ENCODE measurements at regions not wholly inside any gene's neighbourhood (a gene's known extent, or its start where the extent isn't known, plus 50 kb on each side); places are given as distances from the start of the nearest gene placed in this dataset.

DNA sequence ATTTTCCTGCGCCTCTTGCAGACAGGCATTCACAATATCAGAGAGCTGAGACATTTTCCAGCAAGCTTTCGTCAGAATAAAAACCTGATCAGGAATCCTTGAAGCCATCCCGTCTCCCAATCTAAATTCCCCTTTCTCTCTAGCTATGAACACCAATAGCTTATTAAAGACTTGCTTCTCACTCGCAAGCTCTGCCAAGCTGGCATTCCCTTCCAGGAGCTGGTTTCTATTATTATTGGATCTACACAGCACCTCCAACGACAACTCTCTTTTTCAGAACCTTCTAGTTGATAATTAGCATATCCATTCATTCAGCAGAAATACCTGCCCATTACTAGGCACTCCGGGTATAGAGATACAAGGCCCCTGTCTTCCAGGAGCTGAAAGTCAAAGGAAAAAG lies 350.3 kb downstream of the MTX2 start:
- TF ChIP-seq SNAI2 (CRISPR knock-in tag; IDR thresholded peaks at IDR 0.05) = no peak
- no peak for TF ChIP-seq ZNF70 (CRISPR knock-in tag; IDR thresholded peaks at IDR 0.05)
- no peak for TF ChIP-seq ARNTL (CRISPR knock-in tag; IDR thresholded peaks at IDR 0.05; ENCODE audit: borderline replicate concordance, low read depth)
- TF ChIP-seq, protein P1, sequence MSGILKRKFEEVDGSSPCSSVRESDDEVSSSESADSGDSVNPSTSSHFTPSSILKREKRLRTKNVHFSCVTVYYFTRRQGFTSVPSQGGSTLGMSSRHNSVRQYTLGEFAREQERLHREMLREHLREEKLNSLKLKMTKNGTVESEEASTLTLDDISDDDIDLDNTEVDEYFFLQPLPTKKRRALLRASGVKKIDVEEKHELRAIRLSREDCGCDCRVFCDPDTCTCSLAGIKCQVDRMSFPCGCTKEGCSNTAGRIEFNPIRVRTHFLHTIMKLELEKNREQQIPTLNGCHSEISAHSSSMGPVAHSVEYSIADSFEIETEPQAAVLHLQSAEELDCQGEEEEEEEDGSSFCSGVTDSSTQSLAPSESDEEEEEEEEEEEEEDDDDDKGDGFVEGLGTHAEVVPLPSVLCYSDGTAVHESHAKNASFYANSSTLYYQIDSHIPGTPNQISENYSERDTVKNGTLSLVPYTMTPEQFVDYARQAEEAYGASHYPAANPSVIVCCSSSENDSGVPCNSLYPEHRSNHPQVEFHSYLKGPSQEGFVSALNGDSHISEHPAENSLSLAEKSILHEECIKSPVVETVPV (CRISPR knock-in tag; IDR thresholded peaks at IDR 0.05) = no peak
- TF ChIP-seq ZFP30 (CRISPR knock-in tag; IDR thresholded peaks at IDR 0.05) = no peak
- TF ChIP-seq, protein P2, sequence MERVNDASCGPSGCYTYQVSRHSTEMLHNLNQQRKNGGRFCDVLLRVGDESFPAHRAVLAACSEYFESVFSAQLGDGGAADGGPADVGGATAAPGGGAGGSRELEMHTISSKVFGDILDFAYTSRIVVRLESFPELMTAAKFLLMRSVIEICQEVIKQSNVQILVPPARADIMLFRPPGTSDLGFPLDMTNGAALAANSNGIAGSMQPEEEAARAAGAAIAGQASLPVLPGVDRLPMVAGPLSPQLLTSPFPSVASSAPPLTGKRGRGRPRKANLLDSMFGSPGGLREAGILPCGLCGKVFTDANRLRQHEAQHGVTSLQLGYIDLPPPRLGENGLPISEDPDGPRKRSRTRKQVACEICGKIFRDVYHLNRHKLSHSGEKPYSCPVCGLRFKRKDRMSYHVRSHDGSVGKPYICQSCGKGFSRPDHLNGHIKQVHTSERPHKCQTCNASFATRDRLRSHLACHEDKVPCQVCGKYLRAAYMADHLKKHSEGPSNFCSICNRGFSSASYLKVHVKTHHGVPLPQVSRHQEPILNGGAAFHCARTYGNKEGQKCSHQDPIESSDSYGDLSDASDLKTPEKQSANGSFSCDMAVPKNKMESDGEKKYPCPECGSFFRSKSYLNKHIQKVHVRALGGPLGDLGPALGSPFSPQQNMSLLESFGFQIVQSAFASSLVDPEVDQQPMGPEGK (CRISPR knock-in tag; IDR thresholded peaks at IDR 0.05; ENCODE audit: borderline replicate concordance) = no peak
- TF ChIP-seq TOX (CRISPR knock-in tag; IDR thresholded peaks at IDR 0.05; ENCODE audit: borderline replicate concordance) = no peak
- TF ChIP-seq, protein P3, sequence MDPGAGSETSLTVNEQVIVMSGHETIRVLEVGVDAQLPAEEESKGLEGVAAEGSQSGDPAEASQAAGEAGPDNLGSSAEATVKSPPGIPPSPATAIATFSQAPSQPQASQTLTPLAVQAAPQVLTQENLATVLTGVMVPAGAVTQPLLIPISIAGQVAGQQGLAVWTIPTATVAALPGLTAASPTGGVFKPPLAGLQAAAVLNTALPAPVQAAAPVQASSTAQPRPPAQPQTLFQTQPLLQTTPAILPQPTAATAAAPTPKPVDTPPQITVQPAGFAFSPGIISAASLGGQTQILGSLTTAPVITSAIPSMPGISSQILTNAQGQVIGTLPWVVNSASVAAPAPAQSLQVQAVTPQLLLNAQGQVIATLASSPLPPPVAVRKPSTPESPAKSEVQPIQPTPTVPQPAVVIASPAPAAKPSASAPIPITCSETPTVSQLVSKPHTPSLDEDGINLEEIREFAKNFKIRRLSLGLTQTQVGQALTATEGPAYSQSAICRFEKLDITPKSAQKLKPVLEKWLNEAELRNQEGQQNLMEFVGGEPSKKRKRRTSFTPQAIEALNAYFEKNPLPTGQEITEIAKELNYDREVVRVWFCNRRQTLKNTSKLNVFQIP (CRISPR knock-in tag; IDR thresholded peaks at IDR 0.05; ENCODE audit: borderline replicate concordance, low read depth) = no peak
- no peak for TF ChIP-seq PPARA (CRISPR knock-in tag; IDR thresholded peaks at IDR 0.05; ENCODE audit: borderline replicate concordance)
- TF ChIP-seq ZC3H10 (CRISPR knock-in tag; IDR thresholded peaks at IDR 0.05) = no peak
- no peak for TF ChIP-seq ISL1 (CRISPR knock-in tag; IDR thresholded peaks at IDR 0.05)
- no peak for TF ChIP-seq RARB (CRISPR knock-in tag; IDR thresholded peaks at IDR 0.05)
- TF ChIP-seq ZFP3 (CRISPR knock-in tag; IDR thresholded peaks at IDR 0.05) = no peak
- TF ChIP-seq, protein P4, sequence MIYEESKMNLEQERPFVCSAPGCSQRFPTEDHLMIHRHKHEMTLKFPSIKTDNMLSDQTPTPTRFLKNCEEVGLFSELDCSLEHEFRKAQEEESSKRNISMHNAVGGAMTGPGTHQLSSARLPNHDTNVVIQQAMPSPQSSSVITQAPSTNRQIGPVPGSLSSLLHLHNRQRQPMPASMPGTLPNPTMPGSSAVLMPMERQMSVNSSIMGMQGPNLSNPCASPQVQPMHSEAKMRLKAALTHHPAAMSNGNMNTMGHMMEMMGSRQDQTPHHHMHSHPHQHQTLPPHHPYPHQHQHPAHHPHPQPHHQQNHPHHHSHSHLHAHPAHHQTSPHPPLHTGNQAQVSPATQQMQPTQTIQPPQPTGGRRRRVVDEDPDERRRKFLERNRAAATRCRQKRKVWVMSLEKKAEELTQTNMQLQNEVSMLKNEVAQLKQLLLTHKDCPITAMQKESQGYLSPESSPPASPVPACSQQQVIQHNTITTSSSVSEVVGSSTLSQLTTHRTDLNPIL (CRISPR knock-in tag; IDR thresholded peaks at IDR 0.05; ENCODE audit: low read depth) = no peak
- TF ChIP-seq CSDC2 (CRISPR knock-in tag; IDR thresholded peaks at IDR 0.05) = no peak
- TF ChIP-seq ESRRG (CRISPR knock-in tag; IDR thresholded peaks at IDR 0.05) = no peak
- TF ChIP-seq OSR1 (CRISPR knock-in tag; IDR thresholded peaks at IDR 0.05) = no peak
- no peak for TF ChIP-seq BACH2 (CRISPR knock-in tag; IDR thresholded peaks at IDR 0.05; ENCODE audit: borderline replicate concordance)
- TF ChIP-seq, protein P5, sequence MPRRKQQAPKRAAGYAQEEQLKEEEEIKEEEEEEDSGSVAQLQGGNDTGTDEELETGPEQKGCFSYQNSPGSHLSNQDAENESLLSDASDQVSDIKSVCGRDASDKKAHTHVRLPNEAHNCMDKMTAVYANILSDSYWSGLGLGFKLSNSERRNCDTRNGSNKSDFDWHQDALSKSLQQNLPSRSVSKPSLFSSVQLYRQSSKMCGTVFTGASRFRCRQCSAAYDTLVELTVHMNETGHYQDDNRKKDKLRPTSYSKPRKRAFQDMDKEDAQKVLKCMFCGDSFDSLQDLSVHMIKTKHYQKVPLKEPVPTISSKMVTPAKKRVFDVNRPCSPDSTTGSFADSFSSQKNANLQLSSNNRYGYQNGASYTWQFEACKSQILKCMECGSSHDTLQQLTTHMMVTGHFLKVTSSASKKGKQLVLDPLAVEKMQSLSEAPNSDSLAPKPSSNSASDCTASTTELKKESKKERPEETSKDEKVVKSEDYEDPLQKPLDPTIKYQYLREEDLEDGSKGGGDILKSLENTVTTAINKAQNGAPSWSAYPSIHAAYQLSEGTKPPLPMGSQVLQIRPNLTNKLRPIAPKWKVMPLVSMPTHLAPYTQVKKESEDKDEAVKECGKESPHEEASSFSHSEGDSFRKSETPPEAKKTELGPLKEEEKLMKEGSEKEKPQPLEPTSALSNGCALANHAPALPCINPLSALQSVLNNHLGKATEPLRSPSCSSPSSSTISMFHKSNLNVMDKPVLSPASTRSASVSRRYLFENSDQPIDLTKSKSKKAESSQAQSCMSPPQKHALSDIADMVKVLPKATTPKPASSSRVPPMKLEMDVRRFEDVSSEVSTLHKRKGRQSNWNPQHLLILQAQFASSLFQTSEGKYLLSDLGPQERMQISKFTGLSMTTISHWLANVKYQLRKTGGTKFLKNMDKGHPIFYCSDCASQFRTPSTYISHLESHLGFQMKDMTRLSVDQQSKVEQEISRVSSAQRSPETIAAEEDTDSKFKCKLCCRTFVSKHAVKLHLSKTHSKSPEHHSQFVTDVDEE (CRISPR knock-in tag; IDR thresholded peaks at IDR 0.05) = no peak
- no peak for TF ChIP-seq ZNF565 (CRISPR knock-in tag; conservative IDR thresholded peaks at IDR 0.05; ENCODE audit: low read depth)
- no peak for ATAC-seq

DNA sequence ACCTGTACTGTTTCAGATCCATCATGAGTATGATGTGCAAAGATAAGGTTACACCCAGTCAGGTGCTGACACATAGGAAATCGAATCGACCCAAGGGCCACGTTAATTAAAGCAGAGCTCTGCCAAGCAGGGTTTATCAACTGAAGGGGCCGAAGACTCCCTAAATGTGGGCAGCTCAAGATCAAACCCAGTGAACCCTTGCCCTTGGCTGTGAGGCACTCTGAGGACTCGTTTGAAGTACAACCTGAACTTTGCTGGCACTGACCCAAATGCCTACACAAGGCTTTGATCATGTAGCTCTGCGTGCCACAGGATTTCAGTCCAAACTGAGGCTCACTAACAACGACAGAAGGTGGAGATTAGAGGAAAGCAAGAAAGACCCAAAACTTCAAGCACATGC lies 352.1 kb downstream of the MTX2 start:
- no peak for ATAC-seq
- no peak for TF ChIP-seq PPARA (CRISPR knock-in tag; IDR thresholded peaks at IDR 0.05; ENCODE audit: borderline replicate concordance)
- TF ChIP-seq, protein P5 (CRISPR knock-in tag; IDR thresholded peaks at IDR 0.05) = no peak
- TF ChIP-seq, protein P2 (CRISPR knock-in tag; IDR thresholded peaks at IDR 0.05; ENCODE audit: borderline replicate concordance) = no peak
